Uterus (tissue), 3 donors: ENCODE measurements at regions not wholly inside any gene's neighbourhood (a gene's known extent, or its start where the extent isn't known, plus 50 kb on each side); places are given as distances from the start of the nearest gene placed in this dataset.

ENCODE experiments used
- DNase-seq, 2 donors: peaks; one replicate each; pipeline ENCODE4 v3.0.0-alpha.2; 2019 to 2020
- H3K27ac ChIP-seq, 2 donors: fragments of 200-600 bp; sonication (generic); 1 replicate in 1 of 2; 2 replicates in 1 of 2; pipeline ENCODE4 v1.5.1; 2016 to 2018
- H3K27me3 ChIP-seq, 2 donors: fragments of 200-600 bp; sonication (generic); one replicate each; pipeline ENCODE4 v1.5.1; 2018 to 2019; ENCODE audit warnings: control low read depth in 1 of 2
- H3K36me3 ChIP-seq, 2 donors: fragments of 200-600 bp; sonication (generic); one replicate each; pipeline ENCODE4 v1.5.1; 2019; ENCODE audit warnings: control low read depth in 1 of 2
- H3K4me1 ChIP-seq, 2 donors: fragments of 200-600 bp; sonication (generic); one replicate each; pipeline ENCODE4 v1.5.1; 2018 to 2019; ENCODE audit warnings: control low read depth in 1 of 2
- H3K4me3 ChIP-seq, 2 donors: fragments of 200-600 bp; sonication (generic); 1 replicate in 1 of 2; 2 replicates in 1 of 2; pipeline ENCODE4 v1.5.1; 2018 to 2019; ENCODE audit warnings: mild to moderate bottlenecking in 1 of 2
- H3K9me3 ChIP-seq, 2 donors: fragments of 200-600 bp; sonication (generic); one replicate each; pipeline ENCODE4 v1.5.1; 2019; ENCODE audit warnings: control low read depth in 1 of 2
- POLR2A ChIP-seq, 2 donors: fragments of 450-650 bp; IDR thresholded peaks; one replicate each; pipeline ENCODE4 v1.6.1; 2016; ENCODE audit warnings: antibody characterized with exemption in 2 of 2, mild to moderate bottlenecking in 1 of 2, moderate library complexity in 1 of 2
- intact Hi-C: fragments of 100-400 bp; cut with DNase I; formaldehyde crosslinking; loops from one replicate; pipeline ENCODE4 v1.15.1; 2023; ENCODE audit warnings: low total_unique reads
- TF ChIP-seq, protein P1 (sequence below), 4 experiments: fragments of 200-600 bp in 2 of 4; fragments of 450-650 bp in 2 of 4; sonication (generic) in 2 of 4; IDR thresholded peaks; one replicate each; pipeline ENCODE4 v1.5.1; 2016 to 2019; ENCODE audit warnings: antibody characterized with exemption in 4 of 4, mild to moderate bottlenecking in 2 of 4, moderate library complexity in 1 of 4
- donor health status: DM: yes; HTN: yes; CAD: no.

DNA sequence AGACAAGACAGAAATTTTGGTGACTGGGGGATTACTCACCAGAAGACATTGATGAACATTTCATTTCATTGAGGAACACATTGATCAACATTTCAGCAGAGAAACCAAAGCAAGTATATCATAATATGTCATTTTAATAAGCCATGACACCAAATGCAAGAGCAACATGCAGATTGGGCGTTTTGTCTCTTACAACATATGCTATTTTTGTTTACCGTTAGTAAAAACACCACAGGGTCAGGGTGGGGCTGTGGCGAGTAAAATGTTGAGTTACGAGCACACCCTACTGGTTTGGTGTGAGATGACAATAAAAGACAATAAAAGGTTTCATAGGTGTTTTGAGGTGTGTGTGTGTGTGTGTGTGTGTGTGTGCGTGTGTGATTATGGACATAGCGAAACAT is 294.5 kb downstream of the PDGFC start:
- DNase-seq: no peak
- Histone ChIP-seq H3K36me3 (no peaks in the 10 kb centered on the region), H3K4me3 (no peak overlapping the region), H3K4me1 (no peaks in the 10 kb centered on the region), H3K27ac (no peak overlapping the region), H3K27me3 (no peaks in the 10 kb centered on the region), H3K9me3 (no peaks in the 10 kb centered on the region)
- intact Hi-C loops: no loop called here
- no peak for TF ChIP-seq POLR2A (IDR thresholded peaks at IDR 0.05)
- TF ChIP-seq, protein P1, sequence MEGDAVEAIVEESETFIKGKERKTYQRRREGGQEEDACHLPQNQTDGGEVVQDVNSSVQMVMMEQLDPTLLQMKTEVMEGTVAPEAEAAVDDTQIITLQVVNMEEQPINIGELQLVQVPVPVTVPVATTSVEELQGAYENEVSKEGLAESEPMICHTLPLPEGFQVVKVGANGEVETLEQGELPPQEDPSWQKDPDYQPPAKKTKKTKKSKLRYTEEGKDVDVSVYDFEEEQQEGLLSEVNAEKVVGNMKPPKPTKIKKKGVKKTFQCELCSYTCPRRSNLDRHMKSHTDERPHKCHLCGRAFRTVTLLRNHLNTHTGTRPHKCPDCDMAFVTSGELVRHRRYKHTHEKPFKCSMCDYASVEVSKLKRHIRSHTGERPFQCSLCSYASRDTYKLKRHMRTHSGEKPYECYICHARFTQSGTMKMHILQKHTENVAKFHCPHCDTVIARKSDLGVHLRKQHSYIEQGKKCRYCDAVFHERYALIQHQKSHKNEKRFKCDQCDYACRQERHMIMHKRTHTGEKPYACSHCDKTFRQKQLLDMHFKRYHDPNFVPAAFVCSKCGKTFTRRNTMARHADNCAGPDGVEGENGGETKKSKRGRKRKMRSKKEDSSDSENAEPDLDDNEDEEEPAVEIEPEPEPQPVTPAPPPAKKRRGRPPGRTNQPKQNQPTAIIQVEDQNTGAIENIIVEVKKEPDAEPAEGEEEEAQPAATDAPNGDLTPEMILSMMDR (IDR thresholded peaks at IDR 0.05): no peak

GRCh38 chr4:156676116-156676851 is 295.3 kb downstream of the PDGFC start:
- intact Hi-C loops: no loop called here
- H3K4me3 ChIP-seq: no peak overlapping the region
- TF ChIP-seq, protein P1 (IDR thresholded peaks at IDR 0.05): no peak
- no peak for TF ChIP-seq POLR2A (IDR thresholded peaks at IDR 0.05)
- H3K27me3 ChIP-seq: no peaks in the 10 kb centered on the region
- H3K36me3 ChIP-seq: no peaks in the 10 kb centered on the region
- DNase-seq: no peak
- H3K27ac ChIP-seq: no peak overlapping the region
- H3K4me1 ChIP-seq: no peaks in the 10 kb centered on the region
- no peaks in the 10 kb centered on the region for H3K9me3 ChIP-seq

- Histone ChIP-seq H3K4me1 (no peaks in the 10 kb centered on the region), H3K27ac (no peak overlapping the region), H3K4me3 (no peak overlapping the region), H3K27me3 (no peaks in the 10 kb centered on the region), H3K9me3 (no peaks in the 10 kb centered on the region), H3K36me3 (no peaks in the 10 kb centered on the region)
- no peak for TF ChIP-seq POLR2A (IDR thresholded peaks at IDR 0.05)
- TF ChIP-seq, protein P1 (IDR thresholded peaks at IDR 0.05): no peak
- intact Hi-C loops: no loop called here
- no peak for DNase-seq
Observed at GRCh38 chr4:156673483-156673882, 298.1 kb downstream of the PDGFC start.

DNA sequence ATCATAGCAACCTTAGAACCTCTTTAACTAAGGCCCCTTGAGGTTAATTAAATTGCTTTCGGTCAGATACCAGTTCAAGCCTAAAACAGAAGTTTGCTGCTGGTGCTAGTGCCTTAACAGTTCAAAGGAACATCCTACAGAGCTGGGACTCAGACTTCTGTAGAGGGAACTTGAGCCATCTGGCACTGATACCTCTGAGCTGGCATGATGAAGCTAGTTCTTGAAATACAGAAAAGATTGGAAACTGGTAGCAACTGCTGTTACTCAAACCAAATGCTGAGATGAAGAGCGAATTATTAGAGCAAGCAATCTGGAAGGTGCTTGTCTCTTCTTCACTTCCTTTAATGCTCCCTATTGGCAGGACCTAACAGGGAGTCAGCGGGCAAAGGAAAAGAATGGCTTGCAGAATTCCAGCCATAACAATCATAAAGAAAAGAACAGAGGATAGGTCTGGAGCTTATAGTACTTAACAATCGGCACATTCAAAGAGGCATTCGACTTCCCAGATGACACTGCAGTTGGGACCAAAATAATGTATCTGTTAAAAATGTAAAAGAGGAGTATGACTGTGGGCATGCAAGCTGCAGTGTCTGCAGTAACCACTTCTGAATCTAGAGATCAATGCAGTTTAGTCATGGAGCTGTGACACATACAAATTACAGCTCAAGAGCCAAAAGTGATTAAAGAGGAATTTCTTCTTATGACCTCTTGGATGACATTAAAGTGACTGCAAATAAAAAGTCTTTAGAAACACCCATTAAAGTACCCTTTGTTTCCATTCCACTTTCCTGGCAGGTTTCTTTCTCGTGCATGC is 298.9 kb downstream of the PDGFC start:
- Histone ChIP-seq H3K36me3 (no peaks in the 10 kb centered on the region), H3K27ac (no peak overlapping the region), H3K27me3 (no peaks in the 10 kb centered on the region), H3K9me3 (no peaks in the 10 kb centered on the region), H3K4me3 (no peak overlapping the region), H3K4me1 (no peaks in the 10 kb centered on the region)
- no peak for TF ChIP-seq POLR2A (IDR thresholded peaks at IDR 0.05)
- TF ChIP-seq, protein P1 (IDR thresholded peaks at IDR 0.05): no peak
- intact Hi-C loops: no loop called here
- no peak for DNase-seq

- no peaks in the 10 kb centered on the region for H3K4me1 ChIP-seq
- H3K9me3 ChIP-seq: no peaks in the 10 kb centered on the region
- H3K27ac ChIP-seq: no peak overlapping the region
- no peaks in the 10 kb centered on the region for H3K36me3 ChIP-seq
- intact Hi-C loops: no loop called here
- H3K27me3 ChIP-seq: no peaks in the 10 kb centered on the region
- H3K4me3 ChIP-seq: no peak overlapping the region
- no peak for DNase-seq
- TF ChIP-seq, protein P1 (IDR thresholded peaks at IDR 0.05): no peak
- TF ChIP-seq POLR2A (IDR thresholded peaks at IDR 0.05): no peak
Observed at GRCh38 chr4:156665780-156666366, 305.7 kb downstream of the PDGFC start.
